Middle frontal gyrus (tissue), 1 donor: ENCODE measurements at regions not wholly inside any gene's neighbourhood (a gene's known extent, or its start where the extent isn't known, plus 50 kb on each side); places are given as distances from the start of the nearest gene placed in this dataset.

ENCODE experiments used
- DNase-seq: peaks from one replicate; pipeline ENCODE4 v3.0.0-alpha.2; 2015; ENCODE audit warnings: low spot score; ENCODE audit errors: extremely low spot score

DNA sequence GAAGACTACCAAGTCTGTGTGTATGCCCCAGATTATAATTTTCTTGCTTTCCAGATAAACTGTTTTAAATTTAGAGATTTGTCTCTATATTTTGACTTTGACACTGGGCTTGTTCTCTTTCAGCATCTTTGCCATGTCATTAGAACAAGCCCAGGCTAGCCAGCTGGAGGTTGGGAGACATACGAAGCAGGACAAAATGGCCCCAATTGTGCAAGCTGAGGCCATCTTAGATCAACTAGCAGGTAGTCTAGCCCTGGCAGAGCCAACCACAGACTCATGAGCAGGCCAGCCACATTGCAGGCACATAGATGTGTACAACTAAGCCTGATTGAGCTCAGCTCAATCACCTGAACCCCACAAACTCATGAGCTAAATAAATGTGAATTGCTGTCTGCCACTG lies 321.4 kb downstream of the ATP23 start:
- no peak for DNase-seq

DNA sequence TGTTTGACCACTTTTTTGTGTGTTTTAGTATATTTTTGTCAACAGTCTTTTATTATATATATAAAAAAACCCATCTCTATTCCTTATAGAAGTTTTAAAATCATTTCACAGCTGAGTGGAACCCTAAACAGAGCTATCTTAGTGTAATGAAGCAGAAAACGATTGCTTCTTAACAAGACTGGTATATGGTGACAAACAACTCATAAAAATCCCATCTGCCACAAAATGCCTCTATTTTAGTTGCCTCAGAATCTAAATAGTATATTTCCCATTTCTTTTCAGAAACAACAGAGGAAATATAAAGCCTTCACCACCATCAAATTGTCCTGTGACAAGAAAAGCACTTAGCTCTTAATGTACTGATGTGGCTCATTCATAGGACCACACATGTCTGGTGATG lies 322.4 kb downstream of the ATP23 start:
- no peak for DNase-seq

DNA sequence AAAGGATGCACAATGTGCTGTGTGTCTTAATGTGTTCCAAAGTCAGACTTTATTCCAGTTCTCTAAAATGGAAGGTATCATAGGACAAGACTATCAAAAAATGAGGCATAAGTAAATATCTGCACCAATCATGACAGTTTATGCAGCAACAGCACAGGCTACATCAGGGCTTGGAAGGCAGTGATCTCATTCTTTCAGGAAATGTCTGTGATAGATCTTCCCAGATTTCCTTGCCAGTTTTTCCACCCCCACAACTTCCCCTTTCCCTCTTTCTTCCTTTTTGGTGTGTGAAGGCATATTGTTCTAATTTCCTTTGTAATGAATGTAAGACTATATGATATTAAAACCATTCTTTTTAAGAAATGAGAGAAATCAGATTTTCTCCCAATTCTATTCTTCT lies 326.7 kb downstream of the ATP23 start:
- DNase-seq, result no peak

DNA sequence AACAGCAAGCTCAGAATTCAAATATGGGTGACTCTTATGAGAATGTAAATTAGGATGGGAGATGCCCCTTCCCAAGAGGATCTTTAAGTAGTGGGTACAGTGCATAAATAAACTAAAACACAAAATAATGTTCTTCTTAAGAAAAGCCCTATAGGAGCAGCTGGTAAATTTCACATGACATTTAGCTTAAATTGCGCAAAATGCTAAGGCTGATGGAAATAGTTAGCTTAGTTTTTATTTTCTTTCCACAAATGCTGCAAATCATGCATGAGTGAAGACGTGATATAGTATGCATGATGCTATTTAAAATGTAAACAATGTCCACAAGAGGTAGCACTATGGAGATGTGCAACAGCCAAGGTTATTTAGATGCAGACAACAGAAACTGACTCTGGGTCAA lies 328.1 kb downstream of the ATP23 start:
- DNase-seq, result no peak

DNA sequence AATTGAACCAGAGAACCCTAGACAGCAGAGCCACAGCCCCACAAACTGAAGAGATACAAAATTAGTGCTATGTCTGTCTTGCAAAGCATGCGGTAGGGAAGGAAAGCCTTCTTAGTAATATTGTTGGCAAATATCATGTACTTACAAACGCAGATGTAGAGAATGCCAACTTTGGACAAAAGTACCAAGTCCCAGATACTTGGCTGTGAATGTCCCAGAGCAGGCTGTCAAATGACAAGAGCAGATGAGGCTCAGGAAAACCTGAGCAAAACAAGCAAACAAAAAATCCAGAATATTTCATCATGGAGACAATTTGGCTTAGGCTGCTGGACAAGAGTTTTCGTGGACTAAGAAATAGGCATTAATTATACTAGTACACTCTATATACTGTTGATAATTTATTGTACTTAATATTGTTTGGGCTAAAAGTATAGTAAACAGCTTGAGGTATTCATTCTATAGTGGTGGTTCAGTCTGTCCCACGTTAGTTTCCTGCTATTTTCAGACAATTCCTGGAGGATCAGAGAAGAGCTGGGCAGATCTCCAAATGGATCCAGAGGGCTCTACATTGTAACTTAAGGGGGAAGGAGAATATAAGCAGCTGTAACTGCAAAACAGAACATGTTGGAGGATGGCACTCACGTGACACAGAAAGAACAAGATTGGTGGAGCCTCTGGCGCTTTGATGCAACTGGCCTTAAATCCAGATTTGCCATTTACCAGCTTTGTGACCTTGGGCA lies 329.8 kb downstream of the ATP23 start:
- DNase-seq, result no peak

DNA sequence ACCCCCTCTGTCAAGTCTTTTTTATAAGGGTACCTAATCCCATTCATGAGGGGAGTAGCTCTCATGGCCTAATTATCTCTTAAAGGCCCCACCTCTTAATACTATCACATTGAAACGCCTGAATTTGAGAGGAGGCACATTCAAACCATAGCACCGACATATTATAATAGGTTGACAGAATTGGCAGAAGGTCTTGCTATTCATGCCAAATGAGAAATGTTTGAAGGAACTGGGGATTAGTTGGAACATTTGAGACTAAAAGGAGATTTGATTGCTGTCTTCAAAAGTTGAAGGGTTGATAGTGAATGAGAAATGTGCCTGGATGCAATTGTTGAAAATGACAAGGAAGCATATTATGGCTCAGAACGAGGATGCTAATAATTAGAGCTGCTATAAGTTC lies 331.1 kb downstream of the ATP23 start:
- DNase-seq, result no peak

DNA sequence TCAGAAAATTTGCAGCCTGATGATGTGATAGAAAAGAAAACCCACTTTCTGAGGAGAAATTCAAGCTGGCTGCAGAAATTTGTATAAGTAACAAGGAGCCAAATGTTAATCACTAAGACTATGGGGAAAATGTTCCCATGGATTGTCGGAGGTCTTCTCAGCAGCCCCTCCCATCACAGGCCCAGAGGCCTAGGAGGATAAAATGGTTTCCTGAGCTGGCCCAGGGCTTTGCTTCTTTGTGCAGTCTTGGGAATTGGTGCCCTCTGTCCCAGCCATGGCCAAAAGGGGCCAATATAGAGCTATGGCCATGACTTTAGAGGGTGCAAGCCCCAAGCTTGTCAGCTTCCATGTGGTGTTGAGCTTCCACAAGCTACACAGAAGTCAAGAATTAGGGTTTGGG lies 335.9 kb downstream of the ATP23 start:
- DNase-seq, result no peak

DNA sequence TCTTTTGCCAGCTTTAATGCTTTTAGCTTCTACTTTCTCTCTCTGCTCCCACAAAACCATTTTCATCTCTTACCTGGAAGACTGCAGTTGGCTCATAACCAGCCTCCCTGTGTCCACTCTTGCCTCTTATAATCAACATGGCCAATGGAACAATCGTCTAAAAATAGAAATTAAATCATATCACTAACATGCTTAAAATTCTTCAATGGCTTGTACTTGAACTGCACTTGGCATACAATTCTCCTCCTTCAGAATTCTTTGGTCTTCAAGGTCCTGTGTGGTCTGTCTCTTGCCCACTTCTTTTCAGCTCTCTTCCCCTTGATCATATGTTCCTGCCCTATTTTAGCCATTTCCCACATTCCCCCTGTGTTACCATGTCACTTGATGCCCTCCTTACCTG lies 342.2 kb downstream of the ATP23 start:
- no peak for DNase-seq

DNA sequence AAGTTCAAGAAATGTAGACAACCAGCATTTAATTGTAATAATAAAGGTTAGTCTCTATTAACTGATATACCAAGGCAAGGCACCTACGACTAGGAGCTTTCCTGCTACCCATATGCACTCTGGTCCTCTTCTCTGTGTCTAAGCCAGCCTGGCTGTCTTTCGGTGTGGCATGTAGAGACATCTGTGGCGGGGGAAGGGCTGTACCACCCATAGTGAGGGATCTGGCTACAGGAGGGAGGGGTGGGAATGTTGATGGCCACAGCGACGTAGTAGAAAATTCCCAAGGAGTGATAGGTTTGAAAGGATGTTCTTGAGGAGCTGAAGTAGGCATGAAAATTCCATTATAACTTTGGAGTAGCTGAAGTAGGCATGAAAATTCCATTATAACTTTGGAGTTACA lies 344.2 kb downstream of the ATP23 start:
- DNase-seq, result no peak

DNA sequence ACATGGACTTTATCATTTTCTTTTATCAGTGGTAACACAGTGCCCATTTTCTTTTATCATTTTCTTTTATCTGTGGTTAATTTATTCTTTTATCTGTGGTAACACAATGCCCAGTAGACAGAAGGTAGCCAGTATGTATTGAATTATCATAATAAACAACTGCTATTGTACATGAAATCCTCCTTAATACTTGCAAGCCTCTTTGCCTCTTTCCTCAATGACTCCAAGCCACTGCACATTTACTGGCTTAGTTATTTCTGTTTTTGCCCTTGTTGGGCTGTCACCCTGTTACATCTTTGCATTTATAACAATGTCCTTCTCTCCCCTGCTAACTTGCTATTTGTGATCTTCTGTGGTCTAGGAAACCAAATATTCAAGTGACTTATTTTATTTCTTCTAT lies 345.0 kb downstream of the ATP23 start:
- DNase-seq, result no peak

DNA sequence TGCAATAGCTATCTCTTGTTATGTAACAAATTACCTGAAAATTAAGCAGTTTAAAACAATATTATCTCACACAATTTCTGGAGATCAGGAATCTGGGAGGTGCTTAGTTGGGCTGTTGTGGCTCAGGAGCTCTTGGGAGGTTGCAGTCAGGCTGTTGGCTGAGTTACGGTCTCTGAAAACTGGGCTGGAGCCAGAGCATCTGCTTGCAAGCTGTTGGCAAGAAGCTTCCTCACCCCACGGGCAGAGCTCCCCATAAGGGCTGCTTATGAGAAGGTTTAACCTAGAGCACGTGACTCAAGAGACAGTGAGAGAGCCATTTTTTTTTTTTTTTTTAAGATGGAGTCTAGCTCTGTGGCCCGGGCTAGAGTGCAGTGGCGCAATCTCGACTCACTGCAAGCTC lies 346.8 kb downstream of the ATP23 start:
- no peak for DNase-seq

DNA sequence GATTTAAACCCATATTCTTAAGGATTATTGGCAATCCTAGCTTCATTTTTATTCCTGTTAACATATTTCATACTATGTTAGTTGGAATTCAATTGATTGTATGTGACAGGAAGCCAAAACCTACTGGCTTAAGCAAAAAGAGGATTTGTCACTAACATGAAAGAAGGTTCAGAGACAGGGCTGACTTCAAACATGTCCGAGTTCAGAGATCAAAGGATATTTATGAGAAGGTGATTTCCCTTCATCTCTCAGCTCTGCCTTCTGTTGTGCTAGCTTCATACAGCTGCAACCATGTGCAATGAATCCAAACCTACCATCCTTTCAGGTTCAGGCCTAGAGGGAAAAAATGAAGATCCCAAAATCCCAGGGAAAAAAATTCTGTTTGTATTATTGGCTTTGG lies 349.7 kb downstream of the ATP23 start:
- DNase-seq, result no peak

DNA sequence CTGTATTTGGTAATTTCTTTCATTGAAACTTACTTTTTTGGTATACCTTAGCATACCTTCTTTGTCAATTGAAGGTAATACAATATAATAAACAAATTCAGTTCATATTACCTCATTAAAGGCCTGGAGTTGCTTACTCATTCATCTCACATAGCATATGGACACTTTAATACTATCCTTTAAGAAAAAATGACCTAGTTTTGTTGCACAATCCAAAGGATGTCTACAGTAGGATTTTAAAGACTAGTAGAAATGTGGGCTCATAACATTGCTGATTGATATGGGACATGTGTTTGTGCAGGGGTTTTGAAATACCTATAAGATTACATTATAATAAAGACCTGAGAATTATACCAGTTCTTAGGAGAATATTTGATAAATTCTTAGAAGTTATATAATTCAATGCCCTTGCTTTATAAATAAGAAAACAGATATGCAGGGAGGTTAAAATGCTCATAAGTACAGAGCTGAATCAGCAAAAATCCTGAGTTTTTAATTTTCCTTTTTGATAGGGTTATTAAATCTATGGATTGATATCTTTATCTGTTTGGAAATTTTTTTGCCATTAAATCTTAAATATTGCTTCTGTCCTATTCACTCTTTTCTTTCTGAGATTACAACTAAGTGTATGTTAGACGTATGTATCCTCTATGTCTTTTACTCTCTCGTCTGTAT lies 352.1 kb downstream of the ATP23 start:
- no peak for DNase-seq

DNA sequence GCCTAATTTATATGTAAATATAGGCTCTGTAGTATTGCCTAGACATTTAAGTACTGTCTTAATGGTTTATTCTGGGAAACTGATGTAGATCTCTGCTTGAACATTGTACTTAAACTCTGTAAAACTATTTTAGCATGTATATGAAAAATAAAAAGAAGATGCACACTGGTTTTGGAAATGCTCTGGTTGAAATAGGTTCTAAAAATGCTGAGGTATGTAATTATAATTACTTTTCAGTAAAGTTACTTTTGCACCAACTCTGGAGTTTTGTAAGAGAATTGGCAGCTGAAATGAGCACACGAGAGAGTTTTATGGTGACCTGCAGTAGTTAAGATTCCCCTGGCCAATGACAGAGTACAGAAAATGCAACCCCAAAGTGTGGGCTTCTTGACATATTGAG lies 353.9 kb downstream of the ATP23 start:
- DNase-seq, result no peak

DNA sequence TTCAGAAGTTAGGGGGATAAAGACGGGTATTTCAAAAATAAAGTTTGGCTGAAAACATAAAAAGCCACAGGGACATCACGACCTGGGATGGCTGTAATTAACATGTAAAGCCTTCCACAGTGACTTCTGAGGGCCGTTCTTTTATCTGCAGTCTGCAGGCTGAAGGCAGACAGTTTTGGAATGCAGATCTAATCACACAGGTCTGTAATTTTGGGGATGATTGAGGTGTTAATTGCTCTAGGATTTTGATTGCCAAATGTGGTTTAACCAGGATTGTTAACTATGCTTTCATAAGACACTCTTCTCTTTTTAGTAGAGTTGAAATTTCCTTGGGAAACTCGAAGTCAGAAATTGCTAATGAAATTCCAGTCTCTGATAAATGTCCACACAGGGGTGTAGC lies 355.5 kb downstream of the ATP23 start:
- DNase-seq, result no peak

DNA sequence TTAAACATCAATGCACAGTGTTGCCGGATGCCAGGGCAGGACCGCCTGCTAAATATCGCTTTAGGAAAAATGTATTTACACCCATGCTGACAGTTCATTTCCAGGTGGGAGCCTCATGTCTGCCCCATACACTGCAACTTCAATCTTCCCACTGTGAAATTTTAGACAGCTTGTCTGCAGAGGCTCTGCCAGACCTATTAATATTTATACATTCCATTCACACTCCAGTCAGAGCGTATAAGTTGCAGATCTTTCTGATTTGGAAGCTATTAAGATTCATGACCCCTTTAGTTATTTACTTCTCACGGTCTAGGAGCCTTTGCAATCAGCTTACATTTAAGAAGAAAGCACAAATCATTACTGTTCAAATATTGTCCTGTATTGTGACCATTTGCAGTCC lies 357.4 kb downstream of the ATP23 start:
- no peak for DNase-seq

DNA sequence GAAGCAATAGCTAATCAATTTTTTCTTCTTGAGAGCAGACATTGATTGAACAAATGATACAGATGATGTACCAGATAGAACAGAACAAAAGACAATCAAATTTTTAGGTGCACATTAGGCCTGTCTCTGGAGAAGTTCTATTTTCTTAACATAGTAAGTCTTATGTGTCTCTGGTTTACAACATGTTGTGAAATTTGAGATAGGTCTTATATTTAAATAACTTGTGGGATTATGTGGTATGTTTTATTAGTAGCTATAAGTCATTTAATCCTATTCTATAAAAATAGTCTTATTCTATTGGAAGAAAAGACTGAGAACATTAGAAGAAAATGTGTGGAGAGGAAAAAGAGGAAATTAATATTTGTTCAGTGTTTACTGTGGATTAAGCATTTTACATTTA lies 358.0 kb downstream of the ATP23 start:
- DNase-seq, result no peak

DNA sequence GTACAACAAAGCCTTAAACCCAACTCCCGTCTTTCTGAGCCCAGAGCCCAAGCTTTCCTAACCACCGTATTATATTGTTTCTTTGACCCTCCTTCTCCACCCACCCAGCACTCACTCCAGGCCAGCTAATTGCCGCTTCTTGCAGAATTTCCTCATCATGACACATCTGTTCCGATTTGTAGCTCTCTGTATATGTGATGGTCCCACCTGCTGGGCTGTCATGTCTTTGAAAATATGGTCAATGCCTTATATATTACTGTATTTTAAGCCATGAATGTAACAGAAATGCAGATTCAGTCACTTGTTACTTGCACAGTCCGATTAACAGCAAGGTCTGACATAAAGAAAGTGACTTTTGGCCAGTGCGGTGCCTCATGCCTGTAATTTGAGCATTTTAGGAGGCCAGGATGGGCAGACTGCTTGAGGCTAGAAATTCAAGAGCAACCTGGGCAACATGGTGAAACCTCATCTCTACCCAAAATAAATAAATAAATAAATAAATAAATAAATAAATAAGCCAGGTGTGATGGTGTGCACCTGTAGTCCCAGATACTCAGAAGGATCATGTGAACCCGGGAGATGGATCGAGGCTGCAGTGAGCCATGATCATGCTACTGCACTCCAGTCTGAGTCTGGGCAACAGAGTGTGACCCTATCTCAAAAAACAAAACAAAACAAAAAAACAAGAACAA lies 359.8 kb downstream of the ATP23 start:
- no peak for DNase-seq

DNA sequence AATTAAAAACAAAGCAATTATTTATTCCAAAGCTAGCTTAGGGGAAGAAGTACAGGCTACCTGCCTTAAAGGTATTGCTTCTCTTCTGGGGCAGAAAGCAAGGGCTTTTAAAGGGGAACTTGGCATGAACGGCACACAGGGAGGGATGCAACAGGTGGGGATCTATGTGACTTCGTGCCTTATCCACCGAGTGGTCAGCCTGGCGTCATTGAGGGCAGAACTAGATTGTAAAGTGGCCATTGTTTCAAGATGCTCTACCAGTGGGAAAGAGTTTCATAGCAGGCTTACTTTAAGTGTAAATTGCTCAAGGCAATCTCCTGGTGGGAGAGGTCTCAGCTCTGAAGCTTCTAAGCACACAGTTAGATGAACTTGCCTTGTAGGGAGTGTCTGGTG lies 360.4 kb downstream of the ATP23 start:
- DNase-seq, result no peak

DNA sequence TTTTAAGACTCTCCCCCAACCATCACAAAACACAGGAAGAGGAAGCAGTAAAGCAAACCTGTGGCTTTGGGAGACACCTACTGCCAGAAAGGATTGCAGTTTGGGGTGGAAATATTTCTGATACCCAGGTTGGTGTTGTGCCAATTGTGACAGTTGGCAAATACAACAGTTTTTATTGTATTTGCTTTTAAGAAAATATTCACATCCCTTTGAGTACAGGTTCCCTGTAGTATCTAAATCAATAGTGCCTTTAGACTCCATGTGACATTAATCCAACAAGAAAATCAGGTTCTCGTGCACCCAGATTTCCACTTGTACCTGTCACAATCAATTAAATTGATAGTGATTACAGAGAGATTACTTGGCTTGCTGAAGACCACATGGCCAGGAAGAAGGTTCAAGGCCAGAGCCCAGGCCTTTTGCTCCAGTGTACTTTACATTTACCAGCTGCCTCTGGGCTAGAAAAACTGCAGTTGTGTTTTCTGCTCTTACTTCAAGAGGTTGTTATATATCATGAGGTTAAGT lies 361.2 kb downstream of the ATP23 start:
- no peak for DNase-seq

DNA sequence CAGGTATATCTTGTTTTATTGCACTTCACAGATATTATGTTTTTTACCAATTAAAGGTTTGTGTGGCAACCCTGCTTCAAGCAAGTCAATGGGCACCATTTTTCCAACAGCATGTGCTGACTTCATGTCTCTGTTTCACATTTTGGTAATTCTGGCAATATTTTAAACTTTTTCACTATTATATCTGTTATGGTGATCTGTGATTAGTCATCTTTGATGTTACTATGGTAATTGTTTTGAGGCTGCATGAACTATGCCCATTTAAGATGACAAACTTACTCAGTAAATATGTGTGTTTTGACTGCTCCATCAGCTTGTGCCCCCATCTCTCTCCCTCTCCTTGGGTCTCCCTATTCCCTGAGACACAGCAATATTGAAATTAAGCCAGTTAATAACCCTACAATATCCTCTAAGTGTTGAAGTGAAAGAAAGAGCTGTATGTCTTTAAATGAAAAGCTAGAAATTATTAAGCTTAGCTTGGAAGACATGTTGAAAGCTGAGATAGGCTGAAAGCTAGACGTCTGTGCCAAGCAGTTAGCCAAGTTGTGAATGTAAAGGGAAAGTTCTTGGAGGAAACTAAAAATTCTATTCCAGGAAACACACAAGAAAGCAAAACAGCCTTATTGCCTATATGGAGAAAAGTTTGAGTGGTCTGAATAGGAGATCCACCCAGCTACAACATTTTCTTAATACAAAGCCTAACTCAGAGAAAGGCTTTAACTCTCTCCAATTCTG lies 365.1 kb downstream of the ATP23 start:
- no peak for DNase-seq

DNA sequence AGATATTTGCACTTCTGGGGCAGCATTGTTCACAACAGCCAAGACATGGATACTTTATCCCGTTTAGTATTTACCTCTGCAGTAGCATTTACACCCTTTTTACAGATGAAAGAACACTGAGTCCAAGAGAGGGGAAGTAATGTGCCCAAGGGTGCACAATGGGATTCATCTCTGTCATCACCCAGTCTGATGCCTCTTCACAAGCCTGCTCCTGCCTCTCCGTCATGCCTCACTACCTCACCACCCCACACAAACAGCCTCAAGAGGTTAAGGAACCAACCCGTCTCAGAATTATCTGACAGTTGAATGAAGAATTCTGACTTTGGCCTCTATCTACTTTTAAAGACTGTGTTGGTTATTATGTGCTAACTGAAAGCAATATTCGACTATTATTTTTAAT lies 368.4 kb downstream of the ATP23 start:
- no peak for DNase-seq
